Tongue (tissue), 1 donor: ENCODE measurements at regions not wholly inside any gene's neighbourhood (a gene's known extent, or its start where the extent isn't known, plus 50 kb on each side); places are given as distances from the start of the nearest gene placed in this dataset.

Experiments used
- DNase-seq: peaks from one replicate; pipeline ENCODE4 v3.0.0-alpha.2; 2015

DNA sequence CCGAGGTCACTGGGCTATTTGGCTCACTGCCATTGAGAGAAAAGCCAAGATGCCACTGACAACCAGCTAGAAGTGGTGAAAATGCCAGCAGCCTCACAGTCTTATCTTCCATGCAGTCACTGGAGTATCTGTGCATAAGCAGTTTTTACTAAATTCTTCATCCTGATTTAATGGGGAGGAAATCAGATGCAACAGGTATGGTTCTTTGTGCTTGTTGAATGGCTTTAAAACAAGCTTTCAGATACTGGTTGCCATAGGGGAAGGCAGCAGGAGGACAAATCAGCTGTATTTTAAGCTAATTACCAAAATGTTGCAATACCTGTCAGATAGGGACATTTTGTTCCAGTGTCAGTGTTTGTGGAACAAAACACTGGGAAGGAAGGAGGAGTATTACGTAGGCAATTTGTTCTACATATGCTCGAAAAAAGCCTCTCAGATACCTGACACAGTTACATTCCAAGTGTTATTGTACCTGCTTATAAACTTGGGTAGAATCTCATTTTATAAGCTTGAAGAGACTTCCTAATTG, 54.1 kb upstream of the ARHGAP5 start:
- DNase-seq: no peak

DNA sequence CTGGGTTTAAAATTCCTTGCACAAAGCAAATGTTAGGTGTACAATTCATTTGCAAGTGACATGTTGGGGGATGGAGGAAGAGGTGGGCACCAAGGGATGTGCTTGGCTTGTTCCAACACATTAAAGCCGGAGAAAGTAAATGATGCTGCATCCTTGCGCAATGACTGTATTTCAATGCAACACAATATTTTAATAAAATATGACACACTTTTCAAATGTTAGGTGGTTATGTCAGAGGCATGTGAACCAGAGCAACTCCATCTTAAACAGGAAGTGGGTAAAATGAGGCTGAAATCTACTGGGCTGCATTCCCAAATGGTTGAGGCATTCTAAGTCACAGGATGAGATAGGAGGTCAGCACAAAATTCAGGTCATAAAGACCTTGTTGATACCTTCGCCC, 53.6 kb upstream of the ARHGAP5 start:
- no peak for DNase-seq

DNA sequence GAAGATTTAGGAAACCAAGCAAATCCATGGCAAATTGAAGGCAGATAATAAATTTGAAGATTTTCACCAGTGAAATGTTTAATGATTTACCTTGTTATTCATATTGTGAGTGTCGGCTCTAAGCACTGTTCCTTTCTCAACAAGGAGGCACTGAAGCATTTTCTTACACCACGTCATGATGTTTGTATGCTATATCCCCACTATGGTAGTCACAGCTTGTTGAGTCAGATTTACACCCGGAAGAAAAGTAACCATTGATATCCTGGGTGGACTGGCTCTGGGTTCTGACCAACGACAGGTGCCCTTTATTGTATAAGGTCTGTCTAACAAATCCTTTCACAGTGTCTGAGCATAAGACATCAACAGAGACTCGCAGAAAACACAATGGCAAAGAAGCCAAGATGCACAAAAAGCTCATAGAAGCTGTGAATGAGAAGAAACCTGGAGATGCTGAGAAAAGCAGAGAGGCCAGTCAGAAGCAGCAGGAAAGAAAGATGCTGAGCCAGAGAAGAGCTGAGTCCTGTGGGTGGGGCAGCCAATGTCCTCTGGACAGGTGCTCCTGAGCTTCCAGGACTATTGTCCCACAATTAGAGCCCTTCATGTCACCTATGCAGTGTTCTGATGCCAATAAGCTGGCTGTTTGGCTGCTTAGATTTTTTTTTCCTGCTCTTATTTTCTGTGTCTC, 49.7 kb upstream of the ARHGAP5 start:
- DNase-seq: no peak
